PFSK-1 (cell line): ENCODE measurements at regions not wholly inside any gene's neighbourhood (a gene's known extent, or its start where the extent isn't known, plus 50 kb on each side); places are given as distances from the start of the nearest gene placed in this dataset.

ENCODE experiments used
- FOXP2 ChIP-seq: optimal IDR thresholded peaks from 2 replicates; pipeline ENCODE3; 2011; ENCODE audit warnings: borderline replicate concordance, control low read depth, inconsistent platforms; ENCODE audit not compliant: insufficient read depth; ENCODE audit errors: extremely low read length, extremely low read depth
- POLR2AphosphoS5 ChIP-seq: IDR thresholded peaks from 2 replicates; pipeline ENCODE4 v1.6.1; 2012; ENCODE audit warnings: low read depth, mild to moderate bottlenecking, control low read depth, low read length, moderate library complexity
- SIN3A ChIP-seq: IDR thresholded peaks from 2 replicates; pipeline ENCODE4 v1.6.1; 2012; ENCODE audit warnings: mild to moderate bottlenecking, low read length, moderate library complexity, borderline replicate concordance; ENCODE audit not compliant: insufficient read depth
- TAF1 ChIP-seq: IDR thresholded peaks from 2 replicates; pipeline ENCODE4 v1.6.1; 2012; ENCODE audit warnings: low read length, control low read depth, borderline replicate concordance; ENCODE audit not compliant: insufficient read depth
- TF ChIP-seq, protein P1 (sequence below), 2 experiments: IDR thresholded peaks; 2 replicates each; pipeline versions ENCODE4 v1.6.1 to v1.8.0; 2011 to 2012; ENCODE audit warnings: low read depth in 2 of 2, low read length in 2 of 2, control low read depth in 1 of 2, inconsistent platforms in 1 of 2, mild to moderate bottlenecking in 1 of 2, moderate library complexity in 1 of 2; ENCODE audit not compliant: insufficient read depth in 1 of 2

DNA sequence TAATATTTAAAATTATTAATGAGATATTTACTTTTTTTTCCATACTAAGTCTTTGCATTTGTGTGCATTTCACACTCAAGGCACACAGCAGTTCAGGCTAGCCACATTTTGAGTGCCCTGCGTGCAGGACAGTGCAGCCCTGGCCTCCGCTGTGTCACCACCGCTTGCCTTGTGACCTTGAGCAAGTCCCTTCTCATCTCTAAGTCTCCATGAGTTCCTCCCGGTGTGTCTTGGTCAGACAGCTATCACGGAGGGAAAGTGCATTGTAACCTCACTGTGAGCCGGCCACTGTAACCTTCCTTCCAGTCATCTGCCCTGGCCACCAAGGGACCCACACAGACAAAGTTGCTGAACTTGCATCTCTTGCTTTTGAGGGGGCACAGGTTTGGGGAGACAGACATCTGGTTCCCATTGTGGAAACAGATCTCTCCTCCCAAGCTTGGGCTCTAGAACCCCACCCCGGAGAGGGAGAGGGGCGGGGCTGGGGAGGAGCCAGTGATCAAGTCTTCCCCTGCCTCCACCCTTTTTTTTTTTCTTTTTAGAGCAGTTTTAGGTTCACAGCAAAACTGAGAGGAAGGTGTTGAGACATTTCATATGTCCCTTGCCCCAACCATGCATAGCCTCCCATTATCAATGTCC is 96.8 kb downstream of the C9orf50 start:
- no peak for TF ChIP-seq POLR2AphosphoS5
- TF ChIP-seq SIN3A, result no peak
- no peak for TF ChIP-seq TAF1
- no peak for TF ChIP-seq FOXP2
- TF ChIP-seq, protein P1, sequence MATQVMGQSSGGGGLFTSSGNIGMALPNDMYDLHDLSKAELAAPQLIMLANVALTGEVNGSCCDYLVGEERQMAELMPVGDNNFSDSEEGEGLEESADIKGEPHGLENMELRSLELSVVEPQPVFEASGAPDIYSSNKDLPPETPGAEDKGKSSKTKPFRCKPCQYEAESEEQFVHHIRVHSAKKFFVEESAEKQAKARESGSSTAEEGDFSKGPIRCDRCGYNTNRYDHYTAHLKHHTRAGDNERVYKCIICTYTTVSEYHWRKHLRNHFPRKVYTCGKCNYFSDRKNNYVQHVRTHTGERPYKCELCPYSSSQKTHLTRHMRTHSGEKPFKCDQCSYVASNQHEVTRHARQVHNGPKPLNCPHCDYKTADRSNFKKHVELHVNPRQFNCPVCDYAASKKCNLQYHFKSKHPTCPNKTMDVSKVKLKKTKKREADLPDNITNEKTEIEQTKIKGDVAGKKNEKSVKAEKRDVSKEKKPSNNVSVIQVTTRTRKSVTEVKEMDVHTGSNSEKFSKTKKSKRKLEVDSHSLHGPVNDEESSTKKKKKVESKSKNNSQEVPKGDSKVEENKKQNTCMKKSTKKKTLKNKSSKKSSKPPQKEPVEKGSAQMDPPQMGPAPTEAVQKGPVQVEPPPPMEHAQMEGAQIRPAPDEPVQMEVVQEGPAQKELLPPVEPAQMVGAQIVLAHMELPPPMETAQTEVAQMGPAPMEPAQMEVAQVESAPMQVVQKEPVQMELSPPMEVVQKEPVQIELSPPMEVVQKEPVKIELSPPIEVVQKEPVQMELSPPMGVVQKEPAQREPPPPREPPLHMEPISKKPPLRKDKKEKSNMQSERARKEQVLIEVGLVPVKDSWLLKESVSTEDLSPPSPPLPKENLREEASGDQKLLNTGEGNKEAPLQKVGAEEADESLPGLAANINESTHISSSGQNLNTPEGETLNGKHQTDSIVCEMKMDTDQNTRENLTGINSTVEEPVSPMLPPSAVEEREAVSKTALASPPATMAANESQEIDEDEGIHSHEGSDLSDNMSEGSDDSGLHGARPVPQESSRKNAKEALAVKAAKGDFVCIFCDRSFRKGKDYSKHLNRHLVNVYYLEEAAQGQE (IDR thresholded peaks at IDR 0.05; ENCODE audit: insufficient read depth in 1 of 2, low read depth in 2 of 2, low read length in 2 of 2), result no peak

DNA sequence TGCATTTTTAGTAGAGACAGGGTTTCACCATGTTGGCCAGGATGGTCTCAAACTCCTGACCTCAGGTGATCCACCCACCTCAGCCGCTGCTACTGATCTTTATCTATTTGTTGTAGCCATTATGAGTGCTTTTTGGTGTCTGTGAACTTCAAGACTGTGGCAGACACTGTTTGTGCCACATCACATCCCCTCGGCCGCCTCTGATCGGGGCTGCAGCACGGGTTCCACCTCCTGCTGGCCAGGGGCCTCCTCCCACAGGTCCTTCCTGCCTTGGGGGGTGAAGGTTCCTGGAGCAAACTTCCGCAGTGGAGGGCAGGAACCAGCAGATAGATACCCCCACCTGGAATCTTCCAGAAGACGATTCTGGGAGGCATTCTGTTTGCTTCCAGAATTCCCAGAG is 98.5 kb downstream of the C9orf50 start:
- TF ChIP-seq POLR2AphosphoS5 (no peak), SIN3A (no peak)

GRCh38 chr9:129520082-129520481 is 100.8 kb downstream of the C9orf50 start:
- TF ChIP-seq TAF1, result no peak
- TF ChIP-seq SIN3A, result no peak
- TF ChIP-seq, protein P1 (IDR thresholded peaks at IDR 0.05; ENCODE audit: insufficient read depth in 1 of 2, low read depth in 2 of 2, low read length in 2 of 2), result no peak
- TF ChIP-seq POLR2AphosphoS5, result no peak
- no peak for TF ChIP-seq FOXP2

GRCh38 chr9:129518074-129518473 is 102.8 kb downstream of the C9orf50 start:
- no peak for TF ChIP-seq POLR2AphosphoS5
- TF ChIP-seq, protein P1 (IDR thresholded peaks at IDR 0.05; ENCODE audit: insufficient read depth in 1 of 2, low read depth in 2 of 2, low read length in 2 of 2), result no peak
- TF ChIP-seq SIN3A, result no peak
- TF ChIP-seq FOXP2, result no peak
- TF ChIP-seq TAF1, result no peak

- no peak for TF ChIP-seq FOXP2
- TF ChIP-seq TAF1, result no peak
- TF ChIP-seq, protein P1 (IDR thresholded peaks at IDR 0.05; ENCODE audit: insufficient read depth in 1 of 2, low read depth in 2 of 2, low read length in 2 of 2), result no peak
- TF ChIP-seq SIN3A, result no peak
- no peak for TF ChIP-seq POLR2AphosphoS5
Measured at GRCh38 chr9:129517006-129517405, 103.9 kb downstream of the C9orf50 start.
